GM23248 (cell line): ENCODE measurements at regions not wholly inside any gene's neighbourhood (a gene's known extent, or its start where the extent isn't known, plus 50 kb on each side); places are given as distances from the start of the nearest gene placed in this dataset.

Source experiments
- EZH2 ChIP-seq: fragments of 200-600 bp; sonication (generic); IDR thresholded peaks from 2 replicates; pipeline ENCODE4 v1.6.1; 2018; ENCODE audit warnings: antibody characterized with exemption, mild to moderate bottlenecking; ENCODE audit not compliant: insufficient read depth, poor library complexity, severe bottlenecking
- EZH2phosphoT487 ChIP-seq: fragments of 200-600 bp; sonication (generic); IDR thresholded peaks from 2 replicates; pipeline ENCODE4 v1.6.1; 2018; ENCODE audit warnings: antibody characterized with exemption, moderate library complexity, mild to moderate bottlenecking, low read depth; ENCODE audit not compliant: insufficient read depth

DNA sequence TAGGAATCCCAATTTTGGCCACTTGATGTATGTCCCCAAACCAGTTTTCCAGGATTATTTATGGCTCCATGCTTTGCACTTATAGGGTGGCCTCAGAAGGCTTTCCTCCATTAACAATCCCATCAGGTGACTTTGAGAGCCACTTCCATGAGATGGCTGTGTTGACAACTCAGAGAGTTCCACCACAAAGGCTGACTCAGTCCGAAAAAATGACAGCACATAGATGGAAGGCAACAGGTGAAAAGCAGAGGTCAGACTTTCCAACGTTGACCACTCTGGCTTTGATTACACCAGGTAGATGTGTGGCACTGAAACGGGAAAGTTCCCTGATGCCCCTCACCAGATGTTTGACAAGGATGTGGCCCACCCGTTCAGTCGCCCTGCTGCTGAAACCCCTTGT lies 431.4 kb upstream of the TNP1 start:
- no peak for TF ChIP-seq EZH2
- no peak for TF ChIP-seq EZH2phosphoT487
